ENCODE measurements at regions not wholly inside any gene's neighbourhood (a gene's known extent, or its start where the extent isn't known, plus 50 kb on each side); places are given as distances from the start of the nearest gene placed in this dataset.

- TF ChIP-seq NFRKB (IDR thresholded peaks at IDR 0.05) (no peak), ELF4 (IDR thresholded peaks at IDR 0.05) (no peak), FOXA1 (IDR thresholded peaks at IDR 0.05) (no peak), FOXK2 (IDR thresholded peaks at IDR 0.05) (no peak), SP1 (IDR thresholded peaks at IDR 0.05) (no peak), FOXM1 (IDR thresholded peaks at IDR 0.05; ENCODE audit: borderline replicate concordance) (no peak), SUZ12 (IDR thresholded peaks at IDR 0.05) (no peak)
Measured at GRCh38 chr2:136286423-136286822, 168.5 kb upstream of the CXCR4 start.

Data from HEK293T (cell line).